ENCODE measurements at regions not wholly inside any gene's neighbourhood (a gene's known extent, or its start where the extent isn't known, plus 50 kb on each side); places are given as distances from the start of the nearest gene placed in this dataset.
A peak's percentile ranks its signal among the peaks of the same experiment; 100 is the strongest.

- H3K4me3 Mint-ChIP-seq, result no peak overlapping the region
- no peaks in the 10 kb centered on the region for H3K36me3 Mint-ChIP-seq (ENCODE audit: low read depth)
- peaks cover 9% of the 10 kb centered on the region for H3K9me3 Mint-ChIP-seq
- no peak overlapping the region for H3K27ac Mint-ChIP-seq
- peaks cover 3% of the 10 kb centered on the region for H3K27me3 Mint-ChIP-seq (ENCODE audit: low read depth, poor library complexity)
- H3K4me1 Mint-ChIP-seq, result peaks cover 20% of the 10 kb centered on the region
- no peak for DNase-seq
- TF ChIP-seq CTCF (IDR thresholded peaks at IDR 0.05), result no peak
Observed at GRCh38 chr5:96242571-96242970, 190.5 kb downstream of the PCSK1 start.

- Mint-ChIP-seq H3K36me3 (ENCODE audit: low read depth) (no peaks in the 10 kb centered on the region), H3K9me3 (peaks cover 3% of the 10 kb centered on the region), H3K4me3 (no peak overlapping the region), H3K4me1 (peaks cover 4% of the 10 kb centered on the region), H3K27me3 (ENCODE audit: low read depth, poor library complexity) (peaks cover 5% of the 10 kb centered on the region), H3K27ac (no peak overlapping the region)
- no peak for DNase-seq
- no peak for TF ChIP-seq CTCF (IDR thresholded peaks at IDR 0.05)
Observed at GRCh38 chr5:96236831-96237230, 196.2 kb downstream of the PCSK1 start.

GRCh38 chr5:96236051-96236450 is 197.0 kb downstream of the PCSK1 start:
- Mint-ChIP-seq H3K4me3 (no peak overlapping the region), H3K27ac (no peak overlapping the region), H3K9me3 (peaks cover 8% of the 10 kb centered on the region), H3K4me1 (peaks cover 4% of the 10 kb centered on the region), H3K36me3 (ENCODE audit: low read depth) (peaks cover 3% of the 10 kb centered on the region), H3K27me3 (ENCODE audit: low read depth, poor library complexity) (peaks cover 5% of the 10 kb centered on the region)
- no peak for TF ChIP-seq CTCF (IDR thresholded peaks at IDR 0.05)
- DNase-seq, result no peak

- no peak for DNase-seq
- peaks cover 5% of the 10 kb centered on the region for H3K27me3 Mint-ChIP-seq (ENCODE audit: low read depth, poor library complexity)
- no peak overlapping the region for H3K4me3 Mint-ChIP-seq
- H3K9me3 Mint-ChIP-seq, result peaks cover 9% of the 10 kb centered on the region
- peaks cover 4% of the 10 kb centered on the region for H3K36me3 Mint-ChIP-seq (ENCODE audit: low read depth)
- no peak for TF ChIP-seq CTCF (IDR thresholded peaks at IDR 0.05)
- H3K4me1 Mint-ChIP-seq, result peaks cover 4% of the 10 kb centered on the region
- peak overlapping the region; percentile 15 for H3K27ac Mint-ChIP-seq
Observed at GRCh38 chr5:96235008-96235910, 197.8 kb downstream of the PCSK1 start.

GRCh38 chr5:96232602-96233001 is 200.4 kb downstream of the PCSK1 start:
- TF ChIP-seq CTCF (IDR thresholded peaks at IDR 0.05), result no peak
- H3K9me3 Mint-ChIP-seq, result peaks cover 9% of the 10 kb centered on the region
- H3K27me3 Mint-ChIP-seq (ENCODE audit: low read depth, poor library complexity), result peaks cover 5% of the 10 kb centered on the region
- peaks cover 9% of the 10 kb centered on the region for H3K4me1 Mint-ChIP-seq
- H3K4me3 Mint-ChIP-seq, result no peak overlapping the region
- H3K27ac Mint-ChIP-seq, result no peak overlapping the region
- peaks cover 4% of the 10 kb centered on the region for H3K36me3 Mint-ChIP-seq (ENCODE audit: low read depth)
- no peak for DNase-seq

GRCh38 chr5:96229188-96229587 is 203.9 kb downstream of the PCSK1 start:
- Mint-ChIP-seq H3K4me1 (peaks cover 4% of the 10 kb centered on the region), H3K4me3 (no peak overlapping the region), H3K9me3 (peaks cover 9% of the 10 kb centered on the region), H3K36me3 (ENCODE audit: low read depth) (peaks cover 4% of the 10 kb centered on the region), H3K27me3 (ENCODE audit: low read depth, poor library complexity) (no peaks in the 10 kb centered on the region), H3K27ac (no peak overlapping the region)
- no peak for TF ChIP-seq CTCF (IDR thresholded peaks at IDR 0.05)
- no peak for DNase-seq
